Hematopoietic multipotent progenitor cell (in vitro differentiated cells): ENCODE measurements at regions not wholly inside any gene's neighbourhood (a gene's known extent, or its start where the extent isn't known, plus 50 kb on each side); places are given as distances from the start of the nearest gene placed in this dataset.
"Not testable (repeated sequence)": the region's sequence is repeated elsewhere in the genome, so short reads cannot be mapped to it uniquely, and the experiment has no call there.

Experiments used
- DNase-seq, 3 donors: peaks; one replicate each; pipeline ENCODE4 v3.0.0-alpha.2; 2011 to 2015; ENCODE audit warnings: low read depth in 2 of 3, low spot score in 2 of 3

DNA sequence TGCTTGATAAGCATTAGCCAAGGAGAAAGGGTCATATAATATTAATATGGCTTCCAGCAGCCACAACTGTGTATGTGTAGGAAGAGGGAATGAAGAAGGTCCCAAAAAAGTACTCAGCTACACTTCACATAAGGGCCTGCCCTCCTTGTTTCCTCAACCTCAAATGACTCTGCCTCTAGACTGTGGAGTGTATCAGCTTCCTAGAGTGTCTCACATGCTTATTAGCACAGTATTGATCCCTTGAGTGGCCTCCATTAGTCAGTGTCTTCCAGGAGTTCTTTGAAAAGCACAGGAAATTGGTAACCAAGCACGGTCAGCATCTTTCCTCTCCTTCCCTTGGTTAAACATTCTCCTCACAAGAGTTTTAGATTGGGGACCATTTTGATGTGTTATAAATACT is 190.4 kb upstream of the ATP10B start:
- no peak for DNase-seq

DNA sequence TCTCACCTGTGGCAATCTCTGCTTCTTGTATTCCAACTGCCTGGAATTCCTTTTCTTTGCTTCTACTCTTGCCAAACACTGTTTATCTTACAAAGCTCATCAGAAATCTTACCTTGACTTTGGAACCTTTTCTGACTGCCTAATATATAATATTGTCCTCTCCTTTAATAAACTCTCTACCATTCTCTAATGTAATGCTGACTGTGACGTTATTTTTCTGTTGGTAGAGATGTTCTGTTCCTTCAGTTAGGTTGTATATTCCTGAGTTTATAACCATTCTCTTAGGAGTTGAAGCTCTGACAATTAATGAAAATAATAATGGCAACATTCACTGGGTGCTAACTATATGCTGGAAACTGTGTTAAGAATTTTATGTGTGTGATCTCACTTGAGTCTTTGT is 188.8 kb upstream of the ATP10B start:
- DNase-seq = no peak

DNA sequence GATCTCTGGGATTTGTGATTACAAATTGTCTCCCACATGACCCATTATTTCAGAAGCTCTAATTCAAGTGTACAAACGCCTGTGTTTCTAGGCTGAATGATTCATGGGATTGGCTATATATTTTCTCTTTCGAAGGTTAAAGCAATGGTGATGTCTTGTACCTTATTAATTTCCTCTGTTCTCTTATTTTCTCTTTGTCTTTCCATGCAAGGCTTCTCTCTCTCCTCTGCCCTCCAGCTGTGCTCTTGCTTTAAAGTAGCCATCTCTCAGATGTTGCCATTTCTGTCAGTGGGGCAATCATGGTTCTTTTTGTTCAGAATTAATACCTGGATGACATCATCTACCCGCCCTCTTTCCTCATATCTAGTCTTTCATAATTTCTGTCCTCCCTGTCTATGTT is 184.3 kb upstream of the ATP10B start:
- no peak for DNase-seq

DNA sequence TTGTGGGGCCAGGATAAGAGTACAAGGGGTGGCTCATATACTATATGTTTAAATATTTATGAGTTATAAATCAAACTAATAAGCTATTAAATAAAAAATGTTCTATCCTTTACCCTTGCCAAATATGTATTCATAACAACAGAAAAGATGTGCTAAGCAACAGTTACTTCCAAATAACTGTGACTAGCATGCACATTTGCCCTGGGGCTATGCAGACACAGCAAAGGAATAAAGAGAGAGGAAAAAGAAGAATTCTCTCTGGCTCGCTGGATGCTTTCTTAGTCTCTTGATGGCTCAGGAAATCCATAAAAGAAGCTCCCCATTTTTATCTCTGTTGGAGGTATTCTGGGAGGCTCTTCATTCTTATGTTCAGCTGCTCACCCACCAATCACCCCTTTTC is 182.4 kb upstream of the ATP10B start:
- no peak for DNase-seq

DNA sequence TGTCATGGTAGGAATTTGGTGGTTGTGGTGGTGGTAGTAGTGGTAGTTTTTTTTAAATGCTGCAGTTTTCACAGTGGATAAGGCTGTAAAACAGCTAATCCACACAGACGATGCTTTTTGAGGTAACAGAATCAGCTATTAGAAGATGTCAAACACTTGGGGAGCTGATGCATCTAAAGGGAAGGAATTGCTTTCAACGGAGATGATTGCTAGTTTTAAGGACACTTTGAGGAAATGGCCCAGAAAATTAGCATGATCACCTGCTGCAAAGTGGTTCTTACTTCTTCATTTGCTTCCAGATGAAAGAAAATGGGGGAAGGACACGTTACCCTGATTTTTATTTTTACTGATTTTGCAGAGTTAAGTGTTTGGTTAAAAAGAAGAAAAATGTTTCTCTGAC is 178.2 kb upstream of the ATP10B start:
- DNase-seq = no peak

DNA sequence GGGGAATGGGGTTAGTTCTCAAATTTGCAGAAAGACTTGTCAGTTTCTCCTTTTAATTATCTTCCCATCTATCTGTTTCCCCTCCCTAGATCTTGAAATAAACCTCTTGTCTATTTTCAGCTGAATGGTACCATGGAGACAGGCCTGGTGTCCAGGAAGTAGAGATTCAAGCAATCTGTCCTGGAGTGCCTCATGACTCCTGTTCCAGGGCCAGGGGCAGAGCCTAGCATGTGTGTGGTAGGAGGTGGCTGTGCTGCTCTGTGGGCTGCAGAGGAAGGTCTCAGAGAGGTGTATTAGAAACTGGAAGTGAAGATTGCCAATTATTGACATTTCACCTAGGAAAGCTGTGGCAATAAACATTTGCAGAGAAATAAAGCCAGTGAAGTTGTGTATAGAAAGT is 175.8 kb upstream of the ATP10B start:
- no peak for DNase-seq

DNA sequence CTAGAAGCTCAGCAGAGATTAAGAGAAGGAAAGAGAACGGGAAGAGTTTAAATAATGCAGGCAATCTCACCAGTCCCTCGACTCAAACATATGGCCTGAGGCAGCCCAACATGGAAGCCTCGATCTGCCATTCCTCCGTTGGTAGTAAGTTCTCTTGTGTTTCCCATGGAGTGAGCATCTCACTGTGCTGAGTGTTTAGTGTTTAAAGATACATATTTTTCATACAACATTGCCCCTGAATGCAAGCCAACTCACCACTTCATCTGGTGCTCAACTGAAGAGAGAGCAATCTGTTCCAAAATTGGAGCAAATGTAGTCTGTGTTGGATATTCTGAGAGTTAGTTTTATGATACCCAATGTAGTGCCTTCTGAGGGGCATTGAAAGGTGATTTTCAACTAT is 171.5 kb upstream of the ATP10B start:
- no peak for DNase-seq

DNA sequence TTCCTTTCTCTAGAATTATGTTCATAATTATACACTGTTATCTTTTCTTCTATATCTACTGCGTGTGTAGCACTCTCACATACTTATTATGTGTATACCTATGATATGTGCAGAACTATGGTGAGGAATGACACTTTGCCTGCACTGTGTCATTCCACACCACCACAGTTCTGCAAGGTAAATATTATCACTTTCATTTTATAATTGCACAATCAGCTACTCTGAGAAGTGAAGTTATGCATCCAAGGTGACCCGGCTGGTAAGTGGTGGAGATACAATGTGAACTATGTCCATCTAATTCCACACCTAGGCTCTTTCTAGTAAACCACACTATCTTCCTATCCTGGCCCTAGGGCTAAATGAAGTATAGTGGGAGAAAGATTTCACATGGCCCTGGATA is 170.1 kb upstream of the ATP10B start:
- DNase-seq = no peak

DNA sequence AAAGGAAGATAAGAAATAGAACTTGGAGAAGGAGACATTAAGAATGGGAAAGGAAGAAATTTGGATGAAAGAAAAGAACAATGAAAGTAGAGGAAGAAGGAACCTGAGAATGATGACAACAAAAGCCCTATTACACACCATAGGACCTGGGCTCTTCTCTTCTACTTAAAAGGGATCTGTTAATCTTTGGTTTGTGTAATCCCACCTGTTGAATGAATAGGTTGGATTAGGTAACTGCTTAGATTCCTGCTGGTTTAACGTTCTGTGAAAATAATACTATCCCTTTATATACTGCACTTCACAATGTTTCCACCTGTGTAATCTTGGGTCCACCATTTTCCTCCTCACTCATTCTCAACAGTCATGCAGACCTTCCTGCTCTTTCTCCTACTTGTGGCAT is 157.8 kb upstream of the ATP10B start:
- no peak for DNase-seq

DNA sequence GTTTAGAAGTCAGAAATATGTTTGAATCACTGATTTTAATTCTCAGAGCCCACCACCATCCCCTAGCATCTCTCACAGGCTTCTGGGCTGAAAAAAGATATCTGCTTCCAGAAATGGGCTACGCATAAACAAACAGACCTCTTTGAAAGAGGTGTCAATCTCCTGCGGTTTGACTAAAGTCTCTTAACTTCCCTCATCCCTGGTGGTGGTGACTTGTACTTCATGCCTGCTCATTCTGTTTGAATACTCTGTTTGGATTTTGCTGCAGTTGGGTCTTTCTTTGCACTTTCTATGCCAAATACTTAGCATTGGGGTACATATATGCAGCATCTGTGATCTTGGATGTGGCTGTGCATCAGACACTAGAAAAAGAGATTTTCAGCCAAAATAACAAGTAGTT is 157.2 kb upstream of the ATP10B start:
- DNase-seq = no peak

DNA sequence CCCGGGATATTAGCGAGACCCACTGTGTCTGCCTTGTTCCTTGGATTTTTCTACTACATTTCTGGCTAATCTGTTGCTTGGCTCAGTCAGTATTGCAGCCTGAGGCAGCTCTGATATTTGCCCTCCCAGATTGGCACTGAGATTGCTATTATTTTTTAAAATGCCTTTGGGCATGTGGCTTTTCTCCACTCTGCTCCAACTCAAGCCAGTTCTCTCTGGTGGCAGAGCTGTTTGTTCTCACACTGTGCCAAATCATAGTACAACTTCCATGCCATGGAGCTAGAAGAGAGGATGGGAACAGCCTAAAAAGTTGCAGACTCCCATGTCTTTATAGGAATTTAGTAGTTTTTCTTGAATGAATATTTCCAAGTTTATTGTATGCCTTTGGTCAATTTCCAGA is 155.9 kb upstream of the ATP10B start:
- DNase-seq = no peak

DNA sequence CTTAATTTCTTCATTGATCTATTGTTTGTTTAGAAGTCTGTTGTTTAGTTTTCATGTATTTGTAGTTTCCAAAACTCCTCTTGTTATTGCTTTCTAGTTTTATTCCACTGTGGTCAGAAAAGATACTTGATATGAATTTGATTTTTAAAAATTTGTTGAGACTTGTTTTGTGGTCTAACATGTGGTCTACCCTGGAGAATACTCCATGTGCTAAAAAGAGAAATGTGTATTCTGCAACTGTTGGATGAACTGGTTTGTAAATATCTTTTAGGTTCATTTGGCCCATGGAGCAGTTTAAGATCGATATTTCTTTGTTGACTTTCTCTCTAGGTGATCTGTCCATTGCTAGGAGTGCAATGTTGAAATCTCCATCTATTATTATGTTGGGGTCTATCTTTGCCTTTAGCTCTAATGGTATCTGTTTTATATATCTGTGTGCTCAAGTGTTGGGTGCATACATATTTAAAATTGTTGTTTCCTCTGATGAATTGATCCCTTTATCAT is 150.6 kb upstream of the ATP10B start:
- no peak for DNase-seq

DNA sequence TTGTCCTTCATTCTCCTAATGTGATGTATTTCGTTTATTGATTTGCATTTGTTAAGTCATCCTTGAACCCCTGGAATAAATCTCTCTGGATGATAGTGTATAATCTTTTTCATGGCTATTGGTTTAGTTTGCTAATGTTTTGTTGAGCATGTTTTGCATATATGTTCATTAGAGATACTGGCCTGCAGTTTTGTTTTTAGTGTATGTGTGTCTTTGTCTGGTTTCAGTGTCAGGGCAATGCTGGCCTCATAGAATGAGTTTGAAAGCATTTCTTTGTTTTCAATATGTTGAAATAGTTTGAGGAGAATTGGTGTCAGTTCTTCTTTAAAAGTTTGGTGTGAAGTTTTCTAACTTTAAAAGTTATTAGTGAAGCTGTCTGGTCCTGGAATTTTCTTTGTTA is 149.6 kb upstream of the ATP10B start:
- no peak for DNase-seq

DNA sequence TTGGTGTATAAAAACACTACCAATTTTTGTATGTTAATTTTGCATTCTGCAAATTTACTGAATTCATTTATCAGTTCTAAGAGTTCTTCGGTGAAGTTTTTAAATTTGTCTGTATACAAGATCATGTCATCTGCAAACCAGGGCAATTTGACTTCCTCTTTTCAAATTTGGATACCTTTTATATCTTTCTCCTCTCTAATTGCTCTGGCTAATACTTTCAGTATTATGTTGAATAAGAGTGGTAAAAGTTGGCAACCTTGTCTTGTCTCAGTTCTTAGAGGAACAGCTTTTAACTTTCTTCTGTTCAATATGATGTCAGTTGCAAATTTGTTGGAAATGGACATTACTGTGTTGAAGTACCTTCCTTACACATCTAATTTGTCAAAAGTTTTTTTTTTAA is 149.1 kb upstream of the ATP10B start:
- not testable (repeated sequence) for DNase-seq

DNA sequence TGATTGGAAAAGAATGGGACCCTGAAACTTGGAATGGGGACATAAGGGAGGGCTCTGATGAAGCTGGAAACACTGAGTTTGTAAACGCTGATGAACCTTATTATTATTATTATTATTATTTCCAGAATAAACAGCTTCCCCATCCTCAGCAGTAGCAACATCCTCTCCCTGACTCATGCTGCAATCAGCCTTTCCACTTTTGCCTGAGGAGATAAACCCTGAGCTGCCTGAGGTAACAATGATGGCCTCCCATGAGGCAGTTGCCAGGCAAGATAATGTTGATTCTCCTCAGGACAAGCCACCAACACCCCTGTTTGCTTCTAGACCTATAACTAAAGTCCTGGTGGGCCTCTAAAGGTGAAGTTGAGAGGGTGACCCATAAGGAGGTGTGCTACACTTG is 139.2 kb upstream of the ATP10B start:
- no peak for DNase-seq

DNA sequence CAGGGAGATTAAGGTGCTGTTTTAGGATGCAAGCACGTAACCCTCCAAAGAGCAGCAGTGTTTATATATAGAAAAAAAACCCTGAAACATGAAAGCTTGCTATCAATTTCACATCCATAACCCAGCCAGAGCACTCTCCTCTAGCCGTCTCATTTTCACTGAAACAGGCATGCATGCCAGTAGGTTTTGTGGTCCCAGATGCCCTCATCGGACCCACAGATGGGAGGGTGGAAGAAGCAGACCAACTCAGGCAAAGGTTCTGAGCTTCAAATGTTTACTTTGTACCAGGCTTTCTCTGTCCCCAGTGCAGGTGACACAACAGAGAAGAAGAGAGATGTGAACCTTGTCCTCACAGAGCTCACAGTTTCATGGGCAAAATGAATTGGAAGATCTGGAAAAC is 127.4 kb upstream of the ATP10B start:
- DNase-seq = no peak

DNA sequence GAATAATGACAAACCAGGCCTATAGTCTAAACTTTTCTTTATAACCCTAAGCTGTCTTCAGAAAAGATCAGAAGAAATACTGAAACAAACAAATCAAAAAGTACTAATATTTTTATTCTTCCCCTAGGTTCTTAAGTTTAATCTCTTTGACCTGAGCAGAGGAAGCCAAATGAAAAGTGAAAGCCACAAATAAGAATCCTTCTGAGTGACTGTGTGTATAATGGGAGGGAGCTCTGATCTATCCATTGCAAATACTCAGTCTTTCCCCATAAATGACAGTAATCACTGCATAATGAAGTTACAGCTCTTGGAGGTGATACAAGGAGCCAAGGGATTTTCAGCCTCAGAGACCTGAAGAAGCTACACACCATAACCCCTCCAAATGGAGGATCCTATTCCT is 126.9 kb upstream of the ATP10B start:
- DNase-seq = no peak

DNA sequence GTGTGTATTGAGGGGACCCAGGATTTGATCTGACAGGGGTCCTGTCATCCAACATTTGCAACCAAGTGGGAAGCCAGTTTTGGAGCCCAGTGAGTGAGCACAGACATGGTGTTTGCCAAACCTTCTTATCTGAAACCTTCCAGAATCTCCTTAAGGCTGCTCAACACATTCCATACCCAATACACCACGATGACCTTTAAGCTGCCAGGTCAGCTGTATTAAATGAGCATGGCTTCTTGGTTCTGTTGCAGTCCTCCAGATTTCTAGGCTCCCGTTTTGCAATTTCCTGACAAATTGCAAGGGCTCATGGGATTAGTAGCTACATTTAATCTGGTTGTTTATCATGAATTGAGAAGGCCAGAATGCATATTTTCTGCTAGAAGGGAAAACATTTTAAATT is 124.2 kb upstream of the ATP10B start:
- DNase-seq = no peak

DNA sequence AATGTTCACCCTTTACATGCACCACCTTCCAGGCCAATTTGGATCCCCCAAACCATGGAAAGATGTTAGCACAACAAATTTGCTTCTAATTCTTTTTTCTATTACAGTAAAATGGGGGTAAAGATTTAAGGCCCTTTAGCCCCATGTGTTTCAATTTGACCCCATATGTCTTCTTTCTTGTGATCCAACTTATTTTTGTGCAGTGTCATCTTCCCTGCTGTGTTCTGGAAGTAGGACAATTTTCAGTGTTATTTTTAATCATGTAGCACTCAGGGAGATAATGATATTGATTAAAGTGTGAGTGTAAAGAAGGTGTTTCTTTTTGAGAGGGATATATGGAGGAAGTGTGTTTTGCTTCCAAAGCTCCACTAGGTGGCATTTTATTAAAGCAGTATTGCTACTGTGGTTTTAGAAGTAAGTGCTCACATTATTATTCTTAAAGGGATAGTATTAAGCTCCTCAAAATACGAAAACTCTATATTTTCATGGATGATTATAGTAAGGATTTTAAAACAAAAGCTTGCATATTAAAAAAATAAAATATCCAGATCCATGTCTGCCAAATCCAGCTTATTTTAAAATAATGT is 118.7 kb upstream of the ATP10B start:
- DNase-seq = no peak

DNA sequence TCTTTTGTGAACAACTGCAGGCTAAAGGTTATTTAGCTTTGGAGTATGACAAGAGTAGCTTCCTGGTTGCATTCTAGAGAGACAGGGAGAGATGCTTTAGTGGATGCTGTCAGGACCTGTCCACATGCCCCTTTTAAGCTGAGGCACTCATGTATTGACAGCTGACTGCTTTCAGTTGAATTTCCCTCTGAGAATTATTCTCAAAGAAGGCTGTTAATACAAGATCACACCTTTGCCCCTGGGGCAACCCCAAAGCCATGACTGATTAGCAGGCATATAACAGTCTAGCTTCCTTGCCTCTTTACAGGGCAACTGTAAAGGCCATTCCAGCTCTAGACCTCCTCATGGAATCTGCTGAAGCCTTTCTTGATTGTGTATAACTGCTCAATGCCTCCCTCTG is 117.6 kb upstream of the ATP10B start:
- no peak for DNase-seq

DNA sequence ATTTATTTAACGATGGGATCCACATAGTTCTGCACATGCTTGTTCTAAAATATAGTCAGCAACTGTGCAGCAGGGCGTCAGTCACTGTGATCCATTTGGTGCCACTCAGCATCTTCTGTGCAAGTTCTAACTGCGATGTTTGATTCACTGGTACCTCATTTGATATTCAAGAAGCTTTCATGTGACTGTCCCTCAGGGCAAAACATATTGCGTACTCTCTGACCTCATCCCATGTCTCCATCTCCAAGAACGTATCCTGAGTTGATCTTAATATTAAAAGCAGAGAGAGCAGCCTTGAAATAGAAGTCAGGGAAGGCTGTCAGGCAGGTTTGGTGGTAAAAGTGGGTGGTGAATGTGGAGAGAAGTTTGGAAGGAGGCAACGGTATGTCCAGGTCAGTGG is 116.5 kb upstream of the ATP10B start:
- DNase-seq = no peak

DNA sequence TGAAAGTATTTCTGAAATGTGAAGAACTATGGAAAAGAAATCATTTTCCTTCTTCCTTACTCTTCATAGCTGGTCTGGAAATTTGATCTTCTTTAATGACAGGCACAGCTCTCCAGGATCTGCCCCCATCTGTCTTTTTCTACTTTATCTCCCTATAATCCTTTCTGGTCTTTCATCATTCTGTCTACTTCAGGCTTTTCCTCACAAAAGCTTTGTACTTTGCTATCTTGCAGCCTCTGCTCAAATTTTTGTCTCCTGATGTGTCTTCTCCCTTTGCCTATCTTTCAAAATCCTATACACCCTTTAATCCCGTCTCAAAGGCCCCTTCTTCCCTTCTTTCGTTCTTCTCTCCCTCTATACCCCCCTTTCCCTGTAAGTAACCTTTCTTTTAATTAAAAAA is 114.9 kb upstream of the ATP10B start:
- DNase-seq = no peak

DNA sequence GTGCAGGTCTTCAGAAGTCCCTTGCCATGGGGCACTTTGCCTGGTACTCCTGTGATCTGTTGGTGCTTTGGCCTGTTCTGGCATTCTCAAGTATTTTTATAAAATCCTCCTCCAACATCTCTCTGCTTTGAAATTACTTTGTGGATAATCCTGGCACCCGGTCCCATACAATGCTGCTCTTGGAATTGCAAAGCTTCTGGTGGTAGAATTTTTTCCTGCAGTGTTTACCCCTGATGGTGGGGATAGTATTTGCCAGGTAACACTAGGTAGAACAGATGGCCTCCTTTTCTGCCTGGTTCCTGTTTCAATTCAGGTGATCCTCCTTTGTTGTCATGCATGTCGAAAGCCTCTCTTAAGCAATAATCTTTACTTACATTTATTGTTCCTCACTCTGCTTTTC is 109.8 kb upstream of the ATP10B start:
- DNase-seq = no peak
